GM19239 (cell line): ENCODE measurements at regions not wholly inside any gene's neighbourhood (a gene's known extent, or its start where the extent isn't known, plus 50 kb on each side); places are given as distances from the start of the nearest gene placed in this dataset.

ENCODE experiments used
- DNase-seq: peaks from one replicate; pipeline ENCODE4 v3.0.0; 2011; ENCODE audit warnings: low spot score; ENCODE audit not compliant: insufficient read length
- FAIRE-seq: peaks from 2 replicates; lab custom pipeline; 2011; peaks lifted over from hg19 to GRCh38; lab: Jason Lieb, UNC

DNA sequence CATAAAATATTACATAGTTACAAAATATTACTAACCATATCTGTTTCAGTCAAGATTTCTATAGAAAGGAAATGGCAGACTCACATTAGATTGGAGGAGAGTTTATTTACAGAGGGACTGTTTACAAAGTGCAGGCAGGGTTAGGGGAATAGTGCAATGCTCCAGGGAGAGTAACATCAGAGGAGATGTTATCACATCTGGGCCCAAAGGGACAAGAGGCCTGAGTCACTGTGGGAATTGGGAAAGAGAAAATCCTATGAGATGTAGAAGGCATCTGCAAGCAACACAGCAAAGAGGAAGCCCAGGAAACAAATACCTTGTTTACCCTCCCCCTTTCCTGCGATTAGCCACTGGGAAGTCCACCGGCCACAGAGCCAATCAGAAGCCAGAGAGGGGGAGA lies 227.3 kb upstream of the TANK start:
- DNase-seq (no peak), FAIRE-seq (no peak)

DNA sequence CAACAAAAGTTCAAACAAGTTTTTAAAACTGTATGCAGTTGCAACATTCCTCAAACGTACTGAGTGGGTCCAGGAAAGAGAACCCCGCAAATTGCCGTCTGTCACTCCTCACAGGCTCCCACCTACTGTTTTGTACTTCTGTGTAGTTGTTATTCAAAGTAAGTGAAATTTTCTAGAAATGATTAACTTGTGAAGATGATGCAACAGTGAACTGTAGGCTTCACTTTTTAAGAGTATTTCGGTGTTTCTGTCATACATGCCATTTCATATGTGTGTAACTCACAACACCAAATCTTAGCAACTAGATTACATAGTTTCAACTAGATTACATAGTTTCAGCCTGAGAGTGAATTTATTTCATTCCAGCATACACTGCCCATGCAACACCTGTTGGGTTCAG lies 226.0 kb upstream of the TANK start:
- DNase-seq = no peak
- FAIRE-seq = no peak

- DNase-seq (no peak), FAIRE-seq (no peak)
Observed at GRCh38 chr2:160934991-160935390, 225.2 kb upstream of the TANK start.

GRCh38 chr2:160936044-160936806 lies 224.0 kb upstream of the TANK start:
- FAIRE-seq = no peak

DNA sequence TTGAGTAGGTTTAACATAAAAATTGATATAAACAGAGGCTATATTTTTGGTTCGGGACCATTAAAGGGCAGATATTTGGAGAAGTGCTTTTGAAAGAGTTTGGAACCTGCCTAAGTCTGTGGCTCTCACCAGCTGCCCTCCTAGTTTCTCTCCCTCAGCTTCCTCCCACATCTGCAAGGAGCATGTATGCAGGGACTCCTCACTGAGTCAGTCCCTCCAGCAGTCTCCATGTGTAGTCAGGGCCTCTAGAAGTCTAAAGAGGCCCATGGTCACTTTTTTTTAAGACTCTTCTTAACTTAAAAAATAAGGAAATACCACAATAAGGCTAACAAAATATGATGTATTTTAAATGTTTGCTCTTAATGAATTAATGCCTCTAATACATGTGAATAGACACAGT lies 220.0 kb upstream of the TANK start:
- DNase-seq = no peak
- FAIRE-seq = no peak

More at GRCh38 chr2:160936044-160936806, 224.0 kb upstream of the TANK start:
- DNase-seq = no peak

GRCh38 chr2:160940699-160941098 lies 219.5 kb upstream of the TANK start:
- FAIRE-seq (no peak), DNase-seq (no peak)

- no peak for FAIRE-seq
- DNase-seq = no peak
Observed at GRCh38 chr2:160941290-160941846, 218.9 kb upstream of the TANK start.

DNA sequence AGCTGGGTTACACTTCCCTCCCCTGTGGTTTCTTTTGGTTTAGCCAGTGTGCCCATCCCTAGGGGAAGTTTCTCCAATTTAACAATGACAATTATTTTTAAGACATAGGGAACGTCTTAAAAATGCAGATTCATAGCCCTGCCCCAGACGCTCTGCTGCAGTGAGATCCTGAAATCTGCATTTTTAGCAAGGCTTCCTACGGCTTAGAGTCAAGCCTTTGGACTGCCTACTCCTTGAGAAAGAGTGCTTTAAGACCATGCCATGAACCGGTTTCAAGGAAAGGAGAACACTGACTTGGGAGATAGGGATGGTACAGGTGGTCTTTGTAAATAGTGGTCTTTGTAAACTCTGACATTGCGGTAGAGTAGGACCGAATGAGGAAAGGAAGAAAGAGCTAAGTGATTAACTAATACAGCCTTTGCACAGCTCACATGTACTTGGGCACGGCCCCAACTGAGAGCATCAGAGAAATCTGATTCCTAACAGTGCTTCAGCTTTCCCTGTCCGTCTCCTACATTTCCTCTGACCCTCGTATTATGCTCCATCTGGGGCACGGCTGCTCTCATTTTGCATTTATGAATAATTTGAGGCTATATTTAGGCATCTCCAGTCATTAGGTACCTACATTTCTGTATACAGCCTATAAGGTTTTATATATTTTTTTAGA lies 217.6 kb upstream of the TANK start:
- DNase-seq (no peak), FAIRE-seq (no peak)

DNA sequence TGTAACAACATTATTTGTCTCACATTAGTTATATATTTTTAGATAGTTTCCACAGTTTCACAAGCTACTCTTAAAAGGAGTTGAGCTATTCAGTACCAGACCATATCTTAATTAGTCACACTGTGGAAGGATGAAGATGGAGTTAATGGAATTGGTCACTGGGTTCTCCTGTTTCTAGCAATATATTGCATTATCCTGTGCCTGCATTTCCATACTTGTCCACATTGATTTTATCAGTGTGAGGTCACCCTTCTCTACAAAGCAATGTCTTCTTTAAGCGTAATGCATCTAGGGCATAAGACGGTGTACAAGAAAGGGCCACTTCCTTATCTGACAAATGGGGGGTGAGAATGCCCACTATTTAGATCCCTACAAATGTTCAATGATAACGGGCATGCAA lies 216.8 kb upstream of the TANK start:
- FAIRE-seq = no peak
- no peak for DNase-seq

GRCh38 chr2:160952464-160953254 lies 207.6 kb upstream of the TANK start:
- FAIRE-seq (no peak), DNase-seq (no peak)

GRCh38 chr2:160955578-160955977 lies 204.7 kb upstream of the TANK start:
- FAIRE-seq (no peak), DNase-seq (no peak)

GRCh38 chr2:160956243-160956802 lies 203.9 kb upstream of the TANK start:
- no peak for DNase-seq
- no peak for FAIRE-seq

- no peak for FAIRE-seq
- no peak for DNase-seq
Observed at GRCh38 chr2:160963957-160964356, 196.3 kb upstream of the TANK start.

DNA sequence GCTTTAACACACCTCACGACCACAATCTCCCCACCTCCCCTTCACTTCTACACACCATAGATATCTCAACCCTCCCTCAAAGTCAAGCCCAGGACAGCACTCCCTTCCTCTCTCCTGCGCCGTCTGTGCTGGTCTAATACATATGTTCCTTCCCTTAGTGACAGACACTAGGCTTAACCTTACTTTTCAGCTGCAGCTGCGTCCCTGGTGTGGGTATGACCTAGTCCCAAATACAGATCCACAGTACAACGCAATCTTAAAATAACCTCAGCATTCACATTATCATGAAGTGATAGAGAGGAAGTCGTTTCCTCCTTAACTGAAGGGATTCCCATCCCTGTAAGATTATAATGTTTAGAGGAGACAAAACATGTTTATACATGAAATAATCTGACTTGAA lies 192.7 kb upstream of the TANK start:
- FAIRE-seq = no peak
- no peak for DNase-seq

DNA sequence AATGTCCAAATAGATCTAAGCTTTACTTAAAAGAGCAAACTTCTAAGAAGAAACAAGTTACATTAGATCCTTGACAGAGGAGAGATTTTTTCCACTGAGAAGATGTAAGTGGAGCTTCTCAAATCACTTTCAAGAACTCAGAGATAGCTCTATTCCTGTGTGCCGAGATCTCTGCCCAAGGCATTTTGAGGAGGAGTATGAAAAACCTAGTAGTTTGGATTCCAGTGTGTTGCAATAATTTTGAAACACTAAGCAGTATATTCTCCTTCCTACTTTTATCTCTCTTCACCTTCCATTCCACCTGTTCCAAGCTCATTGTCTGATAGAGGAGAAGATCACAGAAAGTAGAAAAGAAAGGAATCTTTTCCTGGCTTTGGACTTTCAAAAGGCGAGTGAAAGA lies 192.0 kb upstream of the TANK start:
- no peak for FAIRE-seq
- no peak for DNase-seq

GRCh38 chr2:160970052-160970965 lies 189.9 kb upstream of the TANK start:
- DNase-seq (no peak), FAIRE-seq (no peak)

- no peak for FAIRE-seq
- DNase-seq = no peak
Observed at GRCh38 chr2:160973991-160974390, 186.2 kb upstream of the TANK start.

- DNase-seq (no peak), FAIRE-seq (no peak)
Observed at GRCh38 chr2:160974803-160975202, 185.4 kb upstream of the TANK start.

DNA sequence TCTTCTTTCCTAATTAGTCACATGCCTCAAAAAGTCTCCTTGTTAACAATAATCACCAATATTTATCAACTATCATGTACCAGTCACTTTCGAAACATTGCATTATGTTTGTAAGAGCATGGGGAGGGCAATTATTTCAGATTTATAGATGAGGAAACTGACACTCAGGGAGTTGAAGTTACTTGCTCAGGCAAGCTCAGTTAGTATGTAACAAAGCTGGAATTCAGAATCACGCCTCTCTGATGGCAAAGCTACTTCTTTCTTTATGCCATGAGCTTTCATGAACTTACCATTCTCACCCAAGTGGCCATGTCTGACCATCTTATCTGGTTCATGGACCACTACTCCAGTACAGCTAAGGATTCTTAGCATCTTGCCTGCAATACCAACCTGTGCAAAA lies 183.4 kb upstream of the TANK start:
- FAIRE-seq (no peak), DNase-seq (no peak)

- FAIRE-seq (no peak), DNase-seq (no peak)
Observed at GRCh38 chr2:160977376-160977775, 182.9 kb upstream of the TANK start.
